ENCODE measurements at regions not wholly inside any gene's neighbourhood (a gene's known extent, or its start where the extent isn't known, plus 50 kb on each side); places are given as distances from the start of the nearest gene placed in this dataset.

- no peak for DNase-seq (ENCODE audit: low read depth in 3 of 3)
Measured at GRCh38 chr13:44181931-44182330, 191.7 kb upstream of the SERP2 start.

- DNase-seq (ENCODE audit: low read depth in 3 of 3): no peak
Measured at GRCh38 chr13:44184740-44185139, 188.9 kb upstream of the SERP2 start.

- DNase-seq (ENCODE audit: low read depth in 3 of 3): no peak
Measured at GRCh38 chr13:44188257-44188656, 185.4 kb upstream of the SERP2 start.

GRCh38 chr13:44189085-44189484 is 184.5 kb upstream of the SERP2 start:
- DNase-seq (ENCODE audit: low read depth in 3 of 3): no peak

- no peak for DNase-seq (ENCODE audit: low read depth in 3 of 3)
Measured at GRCh38 chr13:44191103-44191502, 182.5 kb upstream of the SERP2 start.

- DNase-seq (ENCODE audit: low read depth in 3 of 3): peak in 2 of 3 experiments; percentile 9 to 12
Measured at GRCh38 chr13:44191504-44192171, 182.0 kb upstream of the SERP2 start.

- DNase-seq (ENCODE audit: low read depth in 3 of 3): no peak
Measured at GRCh38 chr13:44193731-44194130, 179.9 kb upstream of the SERP2 start.

- DNase-seq (ENCODE audit: low read depth in 3 of 3): no peak
Measured at GRCh38 chr13:44195245-44195644, 178.4 kb upstream of the SERP2 start.

- no peak for DNase-seq (ENCODE audit: low read depth in 3 of 3)
Measured at GRCh38 chr13:44196196-44196751, 177.3 kb upstream of the SERP2 start.

- peak in 1 of 3 experiments; percentile 34 for DNase-seq (ENCODE audit: low read depth in 3 of 3)
Measured at GRCh38 chr13:44197791-44198770, 175.5 kb upstream of the SERP2 start.

- DNase-seq (ENCODE audit: low read depth in 3 of 3): no peak
Measured at GRCh38 chr13:44198826-44199225, 174.8 kb upstream of the SERP2 start.

- DNase-seq (ENCODE audit: low read depth in 3 of 3): no peak
Measured at GRCh38 chr13:44199627-44200207, 173.9 kb upstream of the SERP2 start.

- DNase-seq (ENCODE audit: low read depth in 3 of 3): no peak
Measured at GRCh38 chr13:44206434-44206833, 167.2 kb upstream of the SERP2 start.

GRCh38 chr13:44207476-44207875 is 166.1 kb upstream of the SERP2 start:
- no peak for DNase-seq (ENCODE audit: low read depth in 3 of 3)

- no peak for DNase-seq (ENCODE audit: low read depth in 3 of 3)
Measured at GRCh38 chr13:44210525-44210924, 163.1 kb upstream of the SERP2 start.

GRCh38 chr13:44211286-44211685 is 162.3 kb upstream of the SERP2 start:
- no peak for DNase-seq (ENCODE audit: low read depth in 3 of 3)

- DNase-seq (ENCODE audit: low read depth in 3 of 3): no peak
Measured at GRCh38 chr13:44211704-44212346, 161.8 kb upstream of the SERP2 start.

GRCh38 chr13:44212633-44213396 is 160.8 kb upstream of the SERP2 start:
- no peak for DNase-seq (ENCODE audit: low read depth in 3 of 3)

GRCh38 chr13:44218501-44219240 is 155.0 kb upstream of the SERP2 start:
- DNase-seq (ENCODE audit: low read depth in 3 of 3): no peak
